Trophoblast cell (in vitro differentiated cells and primary cell): ENCODE measurements at regions not wholly inside any gene's neighbourhood (a gene's known extent, or its start where the extent isn't known, plus 50 kb on each side); places are given as distances from the start of the nearest gene placed in this dataset.

Experiments used
- DNase-seq, 2 donors: peaks; one replicate each; pipeline ENCODE4 v3.0.0-alpha.2; 2016
- H2AFZ ChIP-seq: 2 replicates; pipeline ENCODE4 v1.6.1; 2013; ENCODE audit warnings: low read length, moderate library complexity, mild to moderate bottlenecking; ENCODE audit not compliant: insufficient read depth, poor library complexity
- H2AK5ac ChIP-seq: 2 replicates; pipeline ENCODE4 v1.6.1; 2013; ENCODE audit warnings: mild to moderate bottlenecking, low read length
- H2BK120ac ChIP-seq: 2 replicates; pipeline ENCODE4 v1.6.1; 2013; ENCODE audit warnings: low read length, mild to moderate bottlenecking, moderate library complexity; ENCODE audit not compliant: insufficient read depth, poor library complexity
- H2BK12ac ChIP-seq: 2 replicates; pipeline ENCODE4 v1.6.1; 2013; ENCODE audit warnings: mild to moderate bottlenecking, low read length, moderate library complexity
- H2BK5ac ChIP-seq: 2 replicates; pipeline ENCODE4 v1.6.1; 2013; ENCODE audit warnings: low read length, low read depth, moderate library complexity, mild to moderate bottlenecking; ENCODE audit not compliant: poor library complexity
- H3K14ac ChIP-seq: 2 replicates; pipeline ENCODE4 v1.6.1; 2013; ENCODE audit warnings: mild to moderate bottlenecking, low read length
- H3K18ac ChIP-seq: 2 replicates; pipeline ENCODE4 v1.6.1; 2013; ENCODE audit warnings: mild to moderate bottlenecking, low read length
- H3K23ac ChIP-seq: 2 replicates; pipeline ENCODE4 v1.6.1; 2013; ENCODE audit warnings: low read length
- H3K27ac ChIP-seq: 2 replicates; pipeline ENCODE4 v1.5.1; 2013; ENCODE audit warnings: low read depth, mild to moderate bottlenecking, inconsistent platforms, low read length, moderate library complexity
- H3K27me3 ChIP-seq: 2 replicates; pipeline ENCODE4 v1.6.1; 2013; ENCODE audit warnings: inconsistent platforms, mild to moderate bottlenecking, low read length, moderate library complexity; ENCODE audit not compliant: insufficient read depth
- H3K36me3 ChIP-seq, 2 experiments: 1 replicate in 1 of 2; 2 replicates in 1 of 2; pipeline ENCODE4 v1.6.1; 2013; ENCODE audit warnings: low read length in 2 of 2, mild to moderate bottlenecking in 2 of 2, moderate library complexity in 1 of 2; ENCODE audit not compliant: insufficient read depth in 2 of 2, control insufficient read depth in 1 of 2
- H3K4ac ChIP-seq: 2 replicates; pipeline ENCODE4 v1.6.1; 2013; ENCODE audit warnings: low read depth, mild to moderate bottlenecking, low read length, moderate library complexity
- H3K4me1 ChIP-seq, 2 experiments: 1 replicate in 1 of 2; 2 replicates in 1 of 2; pipeline ENCODE4 v1.6.1; 2013; ENCODE audit warnings: low read length in 2 of 2, mild to moderate bottlenecking in 2 of 2, moderate library complexity in 1 of 2; ENCODE audit not compliant: insufficient read depth in 2 of 2, control insufficient read depth in 1 of 2
- H3K4me2 ChIP-seq: 2 replicates; pipeline ENCODE4 v1.6.1; 2013; ENCODE audit warnings: inconsistent platforms, mild to moderate bottlenecking, low read length, moderate library complexity
- H3K4me3 ChIP-seq: 2 replicates; pipeline ENCODE4 v1.5.1; 2013; ENCODE audit warnings: mild to moderate bottlenecking, low read depth, low read length, inconsistent platforms
- H3K79me1 ChIP-seq: one replicate; pipeline ENCODE4 v1.6.1; 2013; ENCODE audit warnings: low read length
- H3K79me2 ChIP-seq: 2 replicates; pipeline ENCODE4 v1.6.1; 2013; ENCODE audit warnings: low read length, mild to moderate bottlenecking; ENCODE audit not compliant: control insufficient read depth, insufficient read depth, poor library complexity
- H3K9ac ChIP-seq: 2 replicates; pipeline ENCODE4 v1.6.1; 2013; ENCODE audit warnings: mild to moderate bottlenecking, low read length
- H3K9me3 ChIP-seq: 2 replicates; pipeline ENCODE4 v1.6.1; 2013; ENCODE audit warnings: low read depth, mild to moderate bottlenecking, control low read depth, inconsistent platforms, low read length; ENCODE audit not compliant: insufficient read depth
- H4K12ac ChIP-seq: 2 replicates; pipeline ENCODE4 v1.6.1; 2013; ENCODE audit warnings: low read depth, mild to moderate bottlenecking, low read length, moderate library complexity
- H4K8ac ChIP-seq: 2 replicates; pipeline ENCODE4 v1.6.1; 2013; ENCODE audit warnings: low read depth, mild to moderate bottlenecking, low read length, moderate library complexity
- H4K91ac ChIP-seq: one replicate; pipeline ENCODE4 v1.6.1; 2013; ENCODE audit warnings: low read depth, mild to moderate bottlenecking, low read length, moderate library complexity
- WGBS: extraction: QIAGEN DNeasy Blood & Tissue Kit; methylation state at CpG from one replicate; pipeline ENCODE4 v1.1.7; 2013; ENCODE audit warnings: missing lambda C conversion rate; ENCODE audit not compliant: insufficient read length, insufficient coverage; ENCODE audit errors: extremely low coverage; 5-methylcytosine and 5-hydroxymethylcytosine counted together

DNA sequence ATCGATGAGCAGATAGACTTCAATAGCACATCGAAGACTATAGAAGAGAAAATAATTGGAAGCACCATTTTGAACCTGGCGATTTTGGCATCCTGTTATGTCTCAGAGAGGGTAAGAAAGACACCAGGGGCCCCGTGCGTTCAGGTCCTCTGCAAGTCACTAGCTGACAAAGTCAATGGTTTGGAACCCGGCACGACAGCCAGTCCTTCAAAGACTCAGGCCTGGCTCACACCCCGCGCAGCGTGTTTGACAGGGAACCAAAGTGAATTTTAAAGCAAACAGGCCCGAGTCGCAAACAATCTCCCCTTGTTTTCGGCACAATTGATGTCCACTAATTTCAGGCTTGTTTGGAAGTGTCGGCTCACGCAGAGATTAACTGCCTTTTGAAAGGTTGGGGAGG, 716.6 kb downstream of the BRD1 start:
- Histone ChIP-seq H4K8ac (no peak overlapping the region), H3K79me1 (no peaks in the 10 kb centered on the region), H2BK120ac (no peak overlapping the region), H3K9ac (no peak overlapping the region), H3K36me3 (no peaks in the 10 kb centered on the region), H2AK5ac (no peak overlapping the region), H2BK12ac (no peak overlapping the region), H3K23ac (no peak overlapping the region), H3K9me3 (peaks cover 2% of the 10 kb centered on the region), H3K27me3 (no peaks in the 10 kb centered on the region), H4K12ac (no peak overlapping the region), H3K4me3 (no peak overlapping the region), H3K4me1 (no peaks in the 10 kb centered on the region), H3K18ac (no peak overlapping the region), H3K4ac (no peak overlapping the region), H3K14ac (no peak overlapping the region), H4K91ac (no peak overlapping the region), H3K27ac (no peak overlapping the region), H2AFZ (no peak overlapping the region), H2BK5ac (no peak overlapping the region), H3K4me2 (no peak overlapping the region), H3K79me2 (no peaks in the 10 kb centered on the region)
- 100% methylated on average over 1 of the region's 15 CpGs for WGBS
- DNase-seq, result no peak

DNA sequence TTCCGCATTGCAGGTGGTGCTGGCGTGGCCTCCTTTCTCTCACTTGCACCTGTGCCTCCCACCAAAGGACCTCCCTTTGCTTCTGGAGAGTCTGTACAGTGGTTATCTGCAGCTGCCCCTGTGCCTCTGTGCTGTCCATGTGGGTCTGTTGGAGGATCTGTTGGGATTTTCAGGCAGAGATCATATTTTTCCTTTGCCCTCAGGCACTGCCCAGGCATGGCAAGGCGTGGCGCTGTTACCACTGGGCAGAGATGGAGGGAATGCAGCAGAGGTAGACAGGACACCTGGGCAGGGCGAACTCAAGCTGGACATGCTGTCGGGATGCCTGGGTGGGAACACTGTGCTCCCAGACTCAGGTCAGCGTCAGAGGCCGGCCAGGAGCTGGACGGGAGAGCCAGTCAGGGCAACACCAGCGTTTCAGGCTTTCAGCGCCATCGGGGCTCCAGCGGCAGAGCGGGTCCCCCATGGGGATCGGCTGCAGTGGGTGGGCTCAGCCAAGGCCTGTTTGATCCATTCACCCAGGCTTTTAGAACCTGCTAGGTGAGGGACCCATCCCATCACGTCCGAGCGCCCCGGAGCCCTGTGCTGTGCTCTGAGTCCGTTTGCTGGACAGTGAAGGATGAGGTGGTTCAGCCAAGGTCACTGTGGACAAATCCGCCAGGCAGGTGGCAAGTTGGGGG, 718.9 kb downstream of the BRD1 start:
- no peaks in the 10 kb centered on the region for H3K9me3 ChIP-seq
- no peak overlapping the region for H3K27ac ChIP-seq
- WGBS, result no CpG with 5 or more reads among the region's 21 CpGs
- no peak overlapping the region for H2AK5ac ChIP-seq
- no peaks in the 10 kb centered on the region for H3K79me2 ChIP-seq
- no peak overlapping the region for H3K18ac ChIP-seq
- no peak overlapping the region for H3K4me3 ChIP-seq
- no peak overlapping the region for H2BK12ac ChIP-seq
- H3K14ac ChIP-seq, result no peak overlapping the region
- no peak overlapping the region for H2BK5ac ChIP-seq
- H3K79me1 ChIP-seq, result no peaks in the 10 kb centered on the region
- no peak overlapping the region for H4K8ac ChIP-seq
- no peak overlapping the region for H2AFZ ChIP-seq
- no peaks in the 10 kb centered on the region for H3K36me3 ChIP-seq
- H3K9ac ChIP-seq, result no peak overlapping the region
- no peak overlapping the region for H2BK120ac ChIP-seq
- H4K91ac ChIP-seq, result no peak overlapping the region
- no peak for DNase-seq
- no peak overlapping the region for H3K23ac ChIP-seq
- no peak overlapping the region for H3K4ac ChIP-seq
- no peak overlapping the region for H3K4me2 ChIP-seq
- H3K4me1 ChIP-seq, result no peaks in the 10 kb centered on the region
- no peaks in the 10 kb centered on the region for H3K27me3 ChIP-seq
- H4K12ac ChIP-seq, result no peak overlapping the region

DNA sequence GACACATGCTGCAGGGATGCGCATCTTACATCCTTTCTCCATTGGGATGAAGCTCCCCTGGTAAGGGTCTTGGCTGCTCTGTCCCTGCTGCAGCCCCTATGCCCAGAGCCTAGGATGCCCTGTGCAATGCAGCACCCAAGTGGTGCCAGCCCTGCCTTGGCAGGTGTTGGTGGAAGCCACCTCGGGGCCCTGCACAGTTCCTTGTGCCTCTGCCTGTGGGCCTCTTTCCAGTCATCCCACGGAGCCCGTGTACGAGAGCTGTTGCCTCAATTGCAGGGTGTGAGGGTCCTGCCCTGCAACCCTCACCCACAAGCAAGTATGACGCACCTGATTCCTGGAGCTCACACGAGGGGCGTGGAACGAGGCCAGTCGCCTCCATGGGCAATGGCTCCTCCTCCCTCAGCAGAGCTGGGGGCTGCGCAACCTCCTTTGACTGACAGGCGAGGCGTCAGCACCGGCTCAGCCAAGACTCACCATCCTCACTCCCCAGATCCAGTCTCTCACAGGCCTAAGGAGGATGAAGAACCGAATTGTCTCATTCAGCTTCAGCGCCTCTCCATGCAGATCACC, 719.6 kb downstream of the BRD1 start:
- H4K91ac ChIP-seq, result no peak overlapping the region
- no peak overlapping the region for H3K18ac ChIP-seq
- H3K23ac ChIP-seq, result no peak overlapping the region
- no peak overlapping the region for H3K27ac ChIP-seq
- H3K9me3 ChIP-seq, result no peaks in the 10 kb centered on the region
- no CpG with 5 or more reads among the region's 16 CpGs for WGBS
- H3K27me3 ChIP-seq, result no peaks in the 10 kb centered on the region
- H3K14ac ChIP-seq, result no peak overlapping the region
- H3K79me2 ChIP-seq, result no peaks in the 10 kb centered on the region
- H4K8ac ChIP-seq, result no peak overlapping the region
- H2AK5ac ChIP-seq, result no peak overlapping the region
- H3K36me3 ChIP-seq, result no peaks in the 10 kb centered on the region
- no peak overlapping the region for H2BK12ac ChIP-seq
- H3K4me2 ChIP-seq, result no peak overlapping the region
- H3K4me1 ChIP-seq, result no peaks in the 10 kb centered on the region
- no peak overlapping the region for H2AFZ ChIP-seq
- no peak overlapping the region for H4K12ac ChIP-seq
- no peak overlapping the region for H2BK120ac ChIP-seq
- H3K9ac ChIP-seq, result no peak overlapping the region
- DNase-seq, result no peak
- H2BK5ac ChIP-seq, result no peak overlapping the region
- H3K4ac ChIP-seq, result no peak overlapping the region
- H3K79me1 ChIP-seq, result no peaks in the 10 kb centered on the region
- no peak overlapping the region for H3K4me3 ChIP-seq

DNA sequence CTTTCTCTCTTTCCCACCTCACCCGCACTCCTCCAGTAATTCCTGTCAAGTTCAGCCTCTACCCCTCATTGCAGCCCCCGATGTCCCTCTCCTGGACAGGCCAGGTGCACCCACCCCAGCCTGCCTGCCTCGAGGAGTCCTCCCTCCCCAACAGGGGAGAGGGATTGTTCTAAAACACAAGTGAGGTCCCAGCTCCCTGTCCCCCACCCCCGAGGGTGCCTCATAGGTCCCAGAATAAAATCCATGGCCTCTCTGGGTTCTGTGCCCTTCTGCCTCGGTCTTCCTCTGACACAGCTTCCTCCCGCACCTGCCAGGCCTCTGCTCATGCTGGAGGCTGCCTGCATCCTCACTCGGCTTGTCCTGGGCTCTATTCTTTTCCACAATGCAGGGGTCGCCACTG, 720.1 kb downstream of the BRD1 start:
- no peak overlapping the region for H3K4ac ChIP-seq
- DNase-seq, result no peak
- H3K36me3 ChIP-seq, result no peaks in the 10 kb centered on the region
- no peak overlapping the region for H2AFZ ChIP-seq
- H2BK5ac ChIP-seq, result no peak overlapping the region
- no peaks in the 10 kb centered on the region for H3K79me2 ChIP-seq
- no peak overlapping the region for H3K14ac ChIP-seq
- no peak overlapping the region for H2AK5ac ChIP-seq
- H3K27me3 ChIP-seq, result no peaks in the 10 kb centered on the region
- no peak overlapping the region for H2BK12ac ChIP-seq
- H3K79me1 ChIP-seq, result no peaks in the 10 kb centered on the region
- no peak overlapping the region for H3K27ac ChIP-seq
- no CpG with 5 or more reads among the region's 8 CpGs for WGBS
- H4K91ac ChIP-seq, result no peak overlapping the region
- H3K4me3 ChIP-seq, result no peak overlapping the region
- H3K4me1 ChIP-seq, result no peaks in the 10 kb centered on the region
- no peaks in the 10 kb centered on the region for H3K9me3 ChIP-seq
- no peak overlapping the region for H3K4me2 ChIP-seq
- no peak overlapping the region for H3K23ac ChIP-seq
- H2BK120ac ChIP-seq, result no peak overlapping the region
- H3K18ac ChIP-seq, result no peak overlapping the region
- no peak overlapping the region for H4K12ac ChIP-seq
- no peak overlapping the region for H3K9ac ChIP-seq
- H4K8ac ChIP-seq, result no peak overlapping the region
